HCT116 (cell line): ENCODE measurements at regions not wholly inside any gene's neighbourhood (a gene's known extent, or its start where the extent isn't known, plus 50 kb on each side); places are given as distances from the start of the nearest gene placed in this dataset.

ENCODE experiments used
- ATAC-seq: fragments of 200-7000 bp; cut with Tn5 transposase; 2 replicates; pipeline ENCODE4 v1.9.1; 2020; ENCODE audit warnings: mild to moderate bottlenecking, moderate library complexity
- BruUV-seq: library from RNA; stranded (reverse); fragments of 400-500 nt; replicated peaks from 2 replicates; lab custom pipeline; 2021; lab: Mats Ljungman, UMichigan
- CTCF ChIA-PET: fragments of 300-600 bp; sonication (Branson Sonifier 250); formaldehyde crosslinking; loops from one replicate; lab custom pipeline; 2021; ENCODE audit warnings: antibody characterized with exemption; lab: Charles Lee
- POLR2A ChIA-PET: fragments of 300-600, 350-600 bp; sonication (Branson Sonifier 250); formaldehyde crosslinking; loops from one replicate; lab custom pipeline; 2021; ENCODE audit warnings: antibody characterized with exemption; lab: Charles Lee
- RAD21 ChIA-PET, 2 experiments: fragments of 300-600 bp; sonication (Branson Sonifier 250); formaldehyde crosslinking; loops; one replicate each; lab custom pipeline; 2023; ENCODE audit warnings: low total read pairs in 2 of 2; ENCODE audit not compliant: uncharacterized antibody in 2 of 2, unreplicated experiment in 2 of 2, low non-redundant PET in 1 of 2; lab: Charles Lee
- DNase-seq: peaks from one replicate; pipeline ENCODE4 v3.0.0-alpha.2; 2010; ENCODE audit warnings: low read depth, low spot score
- H2AFZ ChIP-seq: fragments of 200-600 bp; shearing (Covaris generic), sonication (generic); 2 replicates; pipeline ENCODE4 v1.6.1; 2017; ENCODE audit warnings: low read depth, mixed run types, mixed read lengths, antibody characterized with exemption, low read length; ENCODE audit not compliant: poor library complexity, severe bottlenecking
- H3K27ac ChIP-seq: 2 replicates; pipeline ENCODE4 v1.5.1; 2012; ENCODE audit warnings: low read depth, low read length
- H3K27me3 ChIP-seq: fragments of 200-600 bp; sonication (generic); 2 replicates; pipeline ENCODE4 v1.6.1; 2016; ENCODE audit warnings: mixed run types, low read length, mixed read lengths; ENCODE audit not compliant: insufficient read depth
- H3K36me3 ChIP-seq, 2 experiments: fragments of 200-500 bp in 1 of 2; fragments of 200-600 bp in 1 of 2; sonication (Bioruptor generic) in 1 of 2; sonication (generic) in 1 of 2; 2 replicates each; pipeline versions ENCODE4 v1.5.1 to v1.6.1; 2014 to 2016; ENCODE audit warnings: low read length in 2 of 2, inconsistent platforms in 1 of 2, mixed read lengths in 1 of 2, mixed run types in 1 of 2; ENCODE audit not compliant: insufficient read depth in 2 of 2, control insufficient read depth in 1 of 2
- H3K4me1 ChIP-seq, 2 experiments: fragments of 200-600 bp in 1 of 2; sonication (generic) in 1 of 2; 2 replicates each; pipeline versions ENCODE4 v1.5.1 to v1.6.1; 2012 to 2017; ENCODE audit warnings: low read length in 2 of 2, inconsistent platforms in 1 of 2, mild to moderate bottlenecking in 1 of 2, mixed read lengths in 1 of 2, mixed run types in 1 of 2, moderate library complexity in 1 of 2; ENCODE audit not compliant: insufficient read depth in 2 of 2, control insufficient read depth in 1 of 2
- H3K4me2 ChIP-seq: fragments of 200-600 bp; sonication (generic); 2 replicates; pipeline ENCODE4 v1.6.1; 2017; ENCODE audit warnings: mixed run types, low read length, mixed read lengths
- H3K4me3 ChIP-seq, 2 experiments: fragments of 200-600 bp in 1 of 2; sonication (generic) in 1 of 2; replicated peaks in 1 of 2; 2 replicates each; pipeline ENCODE4 v1.5.1; 2011 to 2016; ENCODE audit warnings: low read length in 2 of 2, control low read depth in 1 of 2, low read depth in 1 of 2, mild to moderate bottlenecking in 1 of 2, mixed read lengths in 1 of 2, mixed run types in 1 of 2
- H3K79me2 ChIP-seq: fragments of 200-600 bp; sonication (generic); 2 replicates; pipeline ENCODE4 v1.6.1; 2017; ENCODE audit warnings: mild to moderate bottlenecking, mixed run types, low read length, moderate library complexity, mixed read lengths; ENCODE audit not compliant: insufficient read depth
- H3K9ac ChIP-seq: fragments of 200-600 bp; sonication (generic); 2 replicates; pipeline ENCODE4 v1.6.1; 2016; ENCODE audit warnings: low read length, mixed read lengths
- H3K9me2 ChIP-seq: fragments of 200-600 bp; sonication (generic), shearing (Covaris generic); 2 replicates; pipeline ENCODE4 v1.6.1; 2017; ENCODE audit warnings: mixed run types, mild to moderate bottlenecking, moderate library complexity; ENCODE audit not compliant: insufficient read depth
- H3K9me3 ChIP-seq, 2 experiments: fragments of 200-500 bp in 1 of 2; fragments of 200-600 bp in 1 of 2; sonication (Bioruptor generic) in 1 of 2; sonication (generic) in 1 of 2; 2 replicates each; pipeline ENCODE4 v1.6.1; 2014 to 2017; ENCODE audit warnings: low read length in 2 of 2, mixed read lengths in 2 of 2, inconsistent platforms in 1 of 2, low read depth in 1 of 2, mild to moderate bottlenecking in 1 of 2, mixed run types in 1 of 2, moderate library complexity in 1 of 2; ENCODE audit not compliant: control insufficient read depth in 1 of 2, insufficient read depth in 1 of 2
- H4K20me1 ChIP-seq: fragments of 200-600 bp; sonication (generic), shearing (Covaris generic); 2 replicates; pipeline ENCODE4 v1.6.1; 2017; ENCODE audit warnings: mixed run types, mild to moderate bottlenecking, moderate library complexity; ENCODE audit not compliant: insufficient read depth
- ATF3 ChIP-seq: IDR thresholded peaks from 2 replicates; pipeline ENCODE4 v1.6.1; 2012
- CEBPB ChIP-seq: IDR thresholded peaks from 2 replicates; pipeline ENCODE4 v1.6.1; 2012; ENCODE audit warnings: low read depth
- ELF1 ChIP-seq: IDR thresholded peaks from 2 replicates; pipeline ENCODE4 v1.6.1; 2012; ENCODE audit warnings: low read depth, borderline replicate concordance
- FOSL1 ChIP-seq: IDR thresholded peaks from 2 replicates; pipeline ENCODE4 v1.6.1; 2012; ENCODE audit warnings: low read depth
- MAX ChIP-seq: IDR thresholded peaks from 2 replicates; pipeline ENCODE4 v1.6.1; 2012
- POLR2AphosphoS5 ChIP-seq: IDR thresholded peaks from 2 replicates; pipeline ENCODE4 v1.6.1; 2011; ENCODE audit warnings: mild to moderate bottlenecking, low read depth, low read length, moderate library complexity
- SIN3A ChIP-seq: IDR thresholded peaks from 2 replicates; pipeline ENCODE4 v1.6.1; 2012; ENCODE audit warnings: low read depth
- SP1 ChIP-seq: IDR thresholded peaks from 2 replicates; pipeline ENCODE4 v1.6.1; 2012; ENCODE audit warnings: low read depth
- YY1 ChIP-seq: IDR thresholded peaks from 2 replicates; pipeline ENCODE4 v1.6.1; 2011; ENCODE audit warnings: low read length, low read depth, moderate library complexity, mild to moderate bottlenecking; ENCODE audit not compliant: insufficient replicate concordance; ENCODE audit errors: extremely low read depth
- ZBTB33 ChIP-seq: IDR thresholded peaks from 2 replicates; pipeline ENCODE4 v1.6.1; 2011; ENCODE audit warnings: mild to moderate bottlenecking, low read length, moderate library complexity; ENCODE audit not compliant: insufficient replicate concordance; ENCODE audit errors: extremely low read depth
- ZNF274 ChIP-seq: fragments of 200-500 bp; sonication (Bioruptor generic); IDR thresholded peaks from 2 replicates; pipeline ENCODE4 v1.6.1; 2014; ENCODE audit warnings: mild to moderate bottlenecking, low read depth, low read length, inconsistent platforms
- intact Hi-C: fragments of 100-400 bp; cut with micrococcal nuclease; formaldehyde crosslinking; loops from 2 replicates; pipeline ENCODE4 v1.10.0; 2022

- Histone ChIP-seq H2AFZ (no peak overlapping the region), H3K27me3 (no peaks in the 10 kb centered on the region), H3K9me2 (no peaks in the 10 kb centered on the region), H3K27ac (no peak overlapping the region), H3K36me3 (no peaks in the 10 kb centered on the region), H3K4me2 (no peak overlapping the region), H3K4me3 (no peak overlapping the region), H3K4me1 (no peaks in the 10 kb centered on the region), H3K9ac (no peak overlapping the region), H3K9me3 (no peaks in the 10 kb centered on the region), H4K20me1 (no peaks in the 10 kb centered on the region), H3K79me2 (no peaks in the 10 kb centered on the region)
- BruUV-seq, result no TSS peak
- RAD21 ChIA-PET, result no interaction called here
- ATAC-seq (no peak), DNase-seq (no peak)
- POLR2A ChIA-PET, result no interaction called here
- TF ChIP-seq SIN3A, result no peak
- TF ChIP-seq ATF3, result no peak
- TF ChIP-seq ZNF274, result no peak
- TF ChIP-seq POLR2AphosphoS5, result no peak
- no peak for TF ChIP-seq MAX
- no peak for TF ChIP-seq ZBTB33
- no peak for TF ChIP-seq ELF1
- no peak for TF ChIP-seq SP1
- TF ChIP-seq YY1, result no peak
- no peak for TF ChIP-seq FOSL1
- no peak for TF ChIP-seq CEBPB
- intact Hi-C loops, result no loop called here
- CTCF ChIA-PET, result no interaction called here
Measured at GRCh38 chrX:9372866-9373265, 92.0 kb upstream of the TBL1X start.
